K562 (cell line): ENCODE measurements at regions not wholly inside any gene's neighbourhood (a gene's known extent, or its start where the extent isn't known, plus 50 kb on each side); places are given as distances from the start of the nearest gene placed in this dataset.

Experiments used
- ATAC-seq: fragments of 200-7000 bp; cut with Tn5 transposase; 3 replicates; pipeline ENCODE4 v1.9.1; 2020; ENCODE audit warnings: moderate library complexity
- BruUV-seq: library from RNA; stranded (reverse); fragments of 400-500 nt; replicated peaks from 2 replicates; lab custom pipeline; 2021; lab: Mats Ljungman, UMichigan
- CTCF ChIA-PET: fragments of 300-600 bp; formaldehyde crosslinking; extraction: SDS; loops from one replicate; lab custom pipeline; 2021; ENCODE audit warnings: low intra/inter-chr PET ratio; lab: Yijun Ruan, JAX
- POLR2A ChIA-PET: fragments of 300-600, 350-650 bp; sonication (Branson Sonifier 250); formaldehyde crosslinking; extraction: SDS; loops from one replicate; lab custom pipeline; 2021; ENCODE audit warnings: antibody characterized with exemption, inconsistent platforms; lab: Yijun Ruan, JAX
- DNase-seq, 4 experiments: peaks; one replicate each; pipeline versions ENCODE4 v3.0.0 to v3.0.0-alpha.2; 2011 to 2018; ENCODE audit warnings: low spot score in 3 of 4, mixed read lengths in 3 of 4; ENCODE audit errors: extremely low read depth in 1 of 4
- FAIRE-seq: peaks from 2 replicates; lab custom pipeline; 2011; peaks lifted over from hg19 to GRCh38; lab: Jason Lieb, UNC
- H2AFZ ChIP-seq: 2 replicates; pipeline ENCODE4 v1.6.0; 2011; ENCODE audit warnings: low read depth, low read length, control low read depth, inconsistent platforms
- H3K27ac ChIP-seq: fragments of 200-600 bp; 3 replicates; pipeline ENCODE4 v1.8.0; 2011; ENCODE audit warnings: low read depth, mild to moderate bottlenecking, control low read depth, inconsistent platforms, low read length, moderate library complexity, mixed read lengths; ENCODE audit errors: extremely low read depth
- H3K27me3 ChIP-seq, 2 experiments: fragments of 300-600 bp in 1 of 2; 2 replicates in 1 of 2; 3 replicates in 1 of 2; pipeline versions ENCODE4 v1.6.0 to v1.8.0; 2011; ENCODE audit warnings: inconsistent platforms in 2 of 2, low read length in 2 of 2, mild to moderate bottlenecking in 1 of 2, mixed read lengths in 1 of 2, moderate library complexity in 1 of 2; ENCODE audit not compliant: control insufficient read depth in 2 of 2, insufficient read depth in 2 of 2
- H3K36me3 ChIP-seq: fragments of 300-600 bp; 3 replicates; pipeline ENCODE4 v1.8.0; 2011; ENCODE audit warnings: mild to moderate bottlenecking, low read length, inconsistent platforms; ENCODE audit not compliant: control insufficient read depth, insufficient read depth
- H3K4me1 ChIP-seq, 2 experiments: fragments of 200-600 bp in 1 of 2; replicated peaks in 1 of 2; 2 replicates in 1 of 2; 3 replicates in 1 of 2; pipeline versions ENCODE4 v1.5.1 to v1.8.0; 2011; ENCODE audit warnings: inconsistent platforms in 2 of 2, low read length in 2 of 2, mild to moderate bottlenecking in 1 of 2, mixed read lengths in 1 of 2, moderate library complexity in 1 of 2; ENCODE audit not compliant: control insufficient read depth in 2 of 2, insufficient read depth in 2 of 2
- H3K4me2 ChIP-seq: 2 replicates; pipeline ENCODE4 v1.6.1; 2011; ENCODE audit warnings: low read length, control low read depth, inconsistent platforms, mixed read lengths; ENCODE audit not compliant: insufficient read depth
- H3K4me3 ChIP-seq: fragments of 200-600 bp; sonication (generic), shearing (Covaris generic); 2 replicates; pipeline ENCODE4 v1.5.1; 2016; ENCODE audit warnings: control low read depth, inconsistent platforms
- H3K79me2 ChIP-seq: fragments of 200-600 bp; 3 replicates; pipeline ENCODE4 v1.8.0; 2011; ENCODE audit warnings: low read length, inconsistent platforms; ENCODE audit not compliant: control insufficient read depth, insufficient read depth
- H3K9ac ChIP-seq, 2 experiments: 2 replicates each; pipeline versions ENCODE4 v1.6.0 to v1.6.1; 2011; ENCODE audit warnings: low read depth in 2 of 2, low read length in 2 of 2, control low read depth in 1 of 2, inconsistent platforms in 1 of 2, mild to moderate bottlenecking in 1 of 2, mixed read lengths in 1 of 2; ENCODE audit not compliant: insufficient read depth in 1 of 2
- H3K9me1 ChIP-seq: one replicate; pipeline ENCODE4 v1.6.0; 2011; ENCODE audit warnings: inconsistent platforms, mild to moderate bottlenecking, low read length, moderate library complexity; ENCODE audit not compliant: control insufficient read depth, insufficient read depth
- H3K9me3 ChIP-seq: replicated peaks from 2 replicates; pipeline ENCODE4 v1.5.1; 2011; ENCODE audit warnings: low read depth, low read length, inconsistent platforms; ENCODE audit not compliant: control insufficient read depth, insufficient read depth
- H4K20me1 ChIP-seq: replicated peaks from 2 replicates; pipeline ENCODE4 v1.6.1; 2011; ENCODE audit warnings: low read length, inconsistent platforms, mixed read lengths; ENCODE audit not compliant: control insufficient read depth, insufficient read depth
- FOSL1 ChIP-seq: fragments of 200-800 bp; sonication (Bioruptor generic); conservative IDR thresholded peaks from 2 replicates; pipeline ENCODE4 v1.6.1; 2016; ENCODE audit warnings: missing genetic modification characterization, missing compliant biosample characterization
- JUN ChIP-seq, 2 experiments: sonication (generic) in 1 of 2; formaldehyde crosslinking in 1 of 2; IDR thresholded peaks; 2 replicates each; pipeline versions ENCODE4 v1.6.1 to v1.8.0; 2012 to 2022; ENCODE audit warnings: borderline replicate concordance in 2 of 2, mild to moderate bottlenecking in 2 of 2, improper control_type of control experiment in 1 of 2, low read depth in 1 of 2, low read length in 1 of 2, missing genetic modification reagents in 1 of 2
- NFRKB ChIP-seq: fragments of 450-650 bp; IDR thresholded peaks from 2 replicates; pipeline ENCODE4 v1.6.1; 2016; ENCODE audit warnings: low read depth
- SETDB1 ChIP-seq: IDR thresholded peaks from one replicate; pipeline ENCODE4 v1.6.1; 2012; ENCODE audit warnings: low read length, control low read depth, inconsistent platforms
- ZBTB2 ChIP-seq: fragments of 450-650 bp; IDR thresholded peaks from 2 replicates; pipeline ENCODE4 v1.6.1; 2016; ENCODE audit warnings: antibody characterized with exemption
- ZNF395 ChIP-seq: fragments of 200-800 bp; sonication (Bioruptor generic); IDR thresholded peaks from 2 replicates; pipeline ENCODE4 v1.6.1; 2017; ENCODE audit warnings: missing genetic modification characterization, missing compliant biosample characterization
- ZNF589 ChIP-seq: fragments of 200-800 bp; sonication (Bioruptor generic); IDR thresholded peaks from 2 replicates; pipeline ENCODE4 v1.6.1; 2016; ENCODE audit warnings: low read depth, missing genetic modification characterization, missing compliant biosample characterization
- WGBS: fragments of 100-300 bp; shearing (Covaris generic); methylation state at CpG from one replicate; pipeline ENCODE4 v1.1.6; 2016; ENCODE audit warnings: low coverage, mixed read lengths; ENCODE audit not compliant: insufficient coverage; ENCODE audit errors: missing lambda C conversion rate; 5-methylcytosine and 5-hydroxymethylcytosine counted together
- in situ Hi-C: fragments of 300-500 bp; cut with MboI; formaldehyde crosslinking; loops from 4 replicates; pipeline ENCODE4 v1.15.0; 2018; ENCODE audit warnings: inconsistent platforms, mixed read lengths
- intact Hi-C: fragments of 100-400 bp; cut with micrococcal nuclease; formaldehyde crosslinking; loops from 2 replicates; pipeline ENCODE4 v1.14.2; 2022
- TF ChIP-seq, protein P1 (sequence below), 2 experiments: fragments of 250-450 bp in 1 of 2; fragments of 450-650 bp in 1 of 2; sonication (Bioruptor Pico) in 1 of 2; IDR thresholded peaks; 2 replicates each; pipeline versions ENCODE4 v1.6.1 to v1.8.0; 2016 to 2021; ENCODE audit warnings: mild to moderate bottlenecking in 2 of 2, moderate library complexity in 2 of 2, missing compliant biosample characterization in 1 of 2, missing genetic modification characterization in 1 of 2
- TF ChIP-seq, protein P2 (sequence below): sonication (generic); formaldehyde crosslinking; IDR thresholded peaks from 2 replicates; pipeline ENCODE4 v1.8.0; 2023; ENCODE audit warnings: mild to moderate bottlenecking, missing genetic modification reagents

DNA sequence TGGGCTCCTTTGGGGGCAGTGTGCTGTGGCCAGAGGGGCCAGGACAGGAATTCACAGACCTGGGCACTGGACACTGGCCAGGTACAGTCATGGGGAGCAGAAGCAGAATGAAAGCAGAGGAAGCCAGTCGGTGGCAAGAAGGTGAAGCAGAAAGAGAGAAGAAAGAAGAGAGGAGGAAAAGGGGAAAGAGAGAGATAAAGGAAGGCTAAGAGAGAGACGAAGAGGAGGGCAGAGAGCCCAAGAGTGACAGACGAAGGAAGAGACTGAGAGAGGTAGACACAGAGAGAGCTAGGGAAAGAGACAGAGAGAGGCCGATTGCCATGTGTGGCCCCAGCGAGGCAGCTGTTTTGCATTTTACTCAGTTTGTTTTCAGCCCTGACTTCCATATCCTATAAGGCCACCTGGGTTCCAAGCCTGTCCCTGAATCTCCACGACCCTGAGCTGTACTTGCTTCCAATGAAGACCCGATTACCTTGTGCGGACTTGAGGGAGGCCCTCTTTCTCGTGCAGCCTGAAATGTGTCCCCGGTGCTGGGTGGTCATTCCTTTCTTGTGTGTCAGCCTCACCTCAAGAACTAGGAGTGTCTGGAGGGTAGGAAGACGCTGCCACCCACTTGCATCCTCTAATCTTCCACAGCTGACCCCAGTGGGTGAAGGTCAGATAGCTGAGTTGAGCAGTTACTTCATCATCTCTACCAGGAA, 73.9 kb downstream of the LSM3 start (continued):
- no peak for TF ChIP-seq ZBTB2

DNA sequence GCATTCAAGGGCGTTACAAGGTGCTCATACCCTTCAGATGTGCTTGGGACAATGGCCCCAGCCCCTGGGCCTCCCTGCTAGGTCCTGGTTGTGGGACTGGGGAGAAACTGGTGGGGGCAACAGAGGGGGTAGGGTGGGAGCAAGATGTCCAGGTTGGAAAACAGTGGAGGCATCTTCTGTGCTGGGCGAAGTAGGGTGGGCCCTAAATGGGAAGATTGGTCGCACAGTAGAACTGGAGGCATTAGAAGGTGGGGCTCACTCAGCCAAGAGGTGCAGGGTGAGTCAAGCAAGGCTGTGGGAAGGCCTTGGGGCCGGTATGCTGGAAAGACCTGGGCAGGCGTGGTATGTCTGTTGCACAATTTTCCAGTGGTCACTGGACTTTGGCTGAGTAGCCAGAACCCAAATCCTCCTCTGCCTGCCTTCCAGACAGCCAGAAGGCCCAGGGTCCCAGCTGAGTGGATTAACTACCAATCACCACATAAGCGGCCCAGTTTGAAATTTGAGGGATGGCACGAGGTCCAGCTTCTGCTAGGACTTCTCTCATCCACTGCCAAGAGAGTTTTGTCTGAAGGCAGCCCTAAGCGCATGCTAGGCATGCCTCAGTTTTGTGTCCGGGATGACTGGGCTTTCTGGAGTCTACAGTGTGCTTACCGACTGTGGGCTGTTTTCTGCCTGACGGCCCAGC, 74.5 kb downstream of the LSM3 start:
- Histone ChIP-seq H3K4me3 (no peak overlapping the region; the same call in 1 of the 2 replicates), H3K9ac (peak overlapping the region; percentile 58 to 80; a peak in 3 of 4 replicates), H3K9me1 (peaks cover 3% of the 10 kb centered on the region), H3K9me3 (no peaks in the 10 kb centered on the region), H3K27me3 (no peaks in the 10 kb centered on the region), H3K79me2 (peaks cover 6% of the 10 kb centered on the region; the same call in 2 of the 3 replicates), H2AFZ (peak overlapping the region; percentile 89), H3K27ac (peak overlapping the region; percentile 63), H4K20me1 (no peaks in the 10 kb centered on the region), H3K4me2 (peak overlapping the region; percentile 64; the same call in 1 of the 2 replicates), H3K36me3 (no peaks in the 10 kb centered on the region; the same call in 2 of the 3 replicates), H3K4me1 (peaks cover 57 to 76% of the 10 kb centered on the region in 2 experiments)
- WGBS: 57% methylated on average over 11 of the region's 11 CpGs
- in situ Hi-C loops: no loop called here
- no peak for FAIRE-seq
- intact Hi-C loops: loop anchor here (2.0 kb wide), 1 partner anchor 20 kb away; no protein-coding TSS in a partner anchor
- peak in 1 of 4 experiments; percentile 50 for DNase-seq
- BruUV-seq: no TSS peak
- ChIA-PET CTCF (no interaction called here), POLR2A (interaction anchor here (0.6 to 1.4 kb wide), 3 partner anchors 21 to 471 kb away, joined by 3 to 4 read pairs (median 3); no protein-coding TSS in a partner anchor)
- ATAC-seq: peak; percentile 50
- TF ChIP-seq, protein P1, sequence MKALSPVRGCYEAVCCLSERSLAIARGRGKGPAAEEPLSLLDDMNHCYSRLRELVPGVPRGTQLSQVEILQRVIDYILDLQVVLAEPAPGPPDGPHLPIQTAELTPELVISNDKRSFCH (CRISPR knock-in tag; IDR thresholded peaks at IDR 0.05): no peak
- TF ChIP-seq, protein P1 (tag; IDR thresholded peaks at IDR 0.05): no peak
- TF ChIP-seq FOSL1 (tag): peak; percentile 70
- TF ChIP-seq, protein P2, sequence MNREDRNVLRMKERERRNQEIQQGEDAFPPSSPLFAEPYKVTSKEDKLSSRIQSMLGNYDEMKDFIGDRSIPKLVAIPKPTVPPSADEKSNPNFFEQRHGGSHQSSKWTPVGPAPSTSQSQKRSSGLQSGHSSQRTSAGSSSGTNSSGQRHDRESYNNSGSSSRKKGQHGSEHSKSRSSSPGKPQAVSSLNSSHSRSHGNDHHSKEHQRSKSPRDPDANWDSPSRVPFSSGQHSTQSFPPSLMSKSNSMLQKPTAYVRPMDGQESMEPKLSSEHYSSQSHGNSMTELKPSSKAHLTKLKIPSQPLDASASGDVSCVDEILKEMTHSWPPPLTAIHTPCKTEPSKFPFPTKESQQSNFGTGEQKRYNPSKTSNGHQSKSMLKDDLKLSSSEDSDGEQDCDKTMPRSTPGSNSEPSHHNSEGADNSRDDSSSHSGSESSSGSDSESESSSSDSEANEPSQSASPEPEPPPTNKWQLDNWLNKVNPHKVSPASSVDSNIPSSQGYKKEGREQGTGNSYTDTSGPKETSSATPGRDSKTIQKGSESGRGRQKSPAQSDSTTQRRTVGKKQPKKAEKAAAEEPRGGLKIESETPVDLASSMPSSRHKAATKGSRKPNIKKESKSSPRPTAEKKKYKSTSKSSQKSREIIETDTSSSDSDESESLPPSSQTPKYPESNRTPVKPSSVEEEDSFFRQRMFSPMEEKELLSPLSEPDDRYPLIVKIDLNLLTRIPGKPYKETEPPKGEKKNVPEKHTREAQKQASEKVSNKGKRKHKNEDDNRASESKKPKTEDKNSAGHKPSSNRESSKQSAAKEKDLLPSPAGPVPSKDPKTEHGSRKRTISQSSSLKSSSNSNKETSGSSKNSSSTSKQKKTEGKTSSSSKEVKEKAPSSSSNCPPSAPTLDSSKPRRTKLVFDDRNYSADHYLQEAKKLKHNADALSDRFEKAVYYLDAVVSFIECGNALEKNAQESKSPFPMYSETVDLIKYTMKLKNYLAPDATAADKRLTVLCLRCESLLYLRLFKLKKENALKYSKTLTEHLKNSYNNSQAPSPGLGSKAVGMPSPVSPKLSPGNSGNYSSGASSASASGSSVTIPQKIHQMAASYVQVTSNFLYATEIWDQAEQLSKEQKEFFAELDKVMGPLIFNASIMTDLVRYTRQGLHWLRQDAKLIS (CRISPR knock-in tag): peak; percentile 35; the same call in 1 of the 2 replicates
- peak; percentile 54; the same call in 1 of the 2 replicates for TF ChIP-seq ZNF395
- TF ChIP-seq SETDB1: no peak
- peak; percentile 85 for TF ChIP-seq ZNF589 (CRISPR knock-in tag)
- TF ChIP-seq JUN (IDR thresholded peaks at IDR 0.05; ENCODE audit: borderline replicate concordance, low read depth, low read length): 0 out of 2 replicates have a peak, but pooled peaks have one; percentile 2
- TF ChIP-seq JUN (CRISPR knock-in tag; IDR thresholded peaks at IDR 0.05; ENCODE audit: borderline replicate concordance): no peak
- TF ChIP-seq NFRKB: 0 out of 2 replicates have a peak, but pooled peaks have one; percentile 46
